CD14-positive monocyte (primary cell): ENCODE measurements at regions not wholly inside any gene's neighbourhood (a gene's known extent, or its start where the extent isn't known, plus 50 kb on each side); places are given as distances from the start of the nearest gene placed in this dataset.
"Not testable (repeated sequence)": the region's sequence is repeated elsewhere in the genome, so short reads cannot be mapped to it uniquely, and the experiment has no call there.

ENCODE experiments used
- DNase-seq, 3 donors: peaks; one replicate each; pipeline ENCODE4 v3.0.0-alpha.2; 2011 to 2022
- H2AFZ ChIP-seq: 2 replicates; pipeline ENCODE4 v1.6.0; 2012; ENCODE audit warnings: mild to moderate bottlenecking, low read depth, low read length, inconsistent platforms; ENCODE audit not compliant: insufficient read depth, poor library complexity, severe bottlenecking
- H3K27ac ChIP-seq, 2 donors: 1 replicate in 1 of 2; 2 replicates in 1 of 2; pipeline ENCODE4 v1.5.1; 2012 to 2013; ENCODE audit warnings: low read length in 2 of 2, control low read depth in 1 of 2, inconsistent platforms in 1 of 2, low read depth in 1 of 2, mild to moderate bottlenecking in 1 of 2
- H3K27me3 ChIP-seq, 2 donors: one replicate each; pipeline versions ENCODE4 v1.6.0 to v1.6.1; 2011 to 2013; ENCODE audit warnings: low read length in 2 of 2; ENCODE audit not compliant: control insufficient read depth in 2 of 2, insufficient read depth in 2 of 2
- H3K36me3 ChIP-seq, 2 donors: replicated peaks in 1 of 2; 1 replicate in 1 of 2; 2 replicates in 1 of 2; pipeline versions ENCODE4 v1.5.1 to v1.6.1; 2012 to 2013; ENCODE audit warnings: low read length in 2 of 2, control low read depth in 1 of 2, inconsistent platforms in 1 of 2, mild to moderate bottlenecking in 1 of 2; ENCODE audit not compliant: insufficient read depth in 2 of 2, control insufficient read depth in 1 of 2
- H3K4me1 ChIP-seq, 2 donors: 1 replicate in 1 of 2; 2 replicates in 1 of 2; pipeline versions ENCODE4 v1.5.1 to v1.6.1; 2012 to 2013; ENCODE audit warnings: low read length in 2 of 2, control low read depth in 1 of 2, inconsistent platforms in 1 of 2, mild to moderate bottlenecking in 1 of 2, moderate library complexity in 1 of 2; ENCODE audit not compliant: insufficient read depth in 2 of 2, control insufficient read depth in 1 of 2
- H3K4me2 ChIP-seq: replicated peaks from 2 replicates; pipeline ENCODE3; 2012; ENCODE audit warnings: low read length, moderate library complexity, mild to moderate bottlenecking; ENCODE audit not compliant: poor library complexity, severe bottlenecking; ENCODE audit errors: extremely low read depth
- H3K4me3 ChIP-seq, 3 experiments: fragments of 200-600 bp in 1 of 3; sonication (generic) in 1 of 3; replicated peaks in 1 of 3; 1 replicate in 2 of 3; 2 replicates in 1 of 3; pipeline ENCODE4 v1.5.1; 2011 to 2013; ENCODE audit warnings: low read length in 3 of 3, mild to moderate bottlenecking in 3 of 3, control low read depth in 2 of 3, low read depth in 2 of 3, inconsistent platforms in 1 of 3, moderate library complexity in 1 of 3
- H3K79me2 ChIP-seq: 2 replicates; pipeline ENCODE4 v1.6.0; 2012; ENCODE audit warnings: mild to moderate bottlenecking, control low read depth, inconsistent platforms, low read length, moderate library complexity; ENCODE audit not compliant: insufficient read depth
- H3K9ac ChIP-seq: 2 replicates; pipeline ENCODE4 v1.6.0; 2017; ENCODE audit warnings: low read length, mild to moderate bottlenecking; ENCODE audit not compliant: insufficient read depth, poor library complexity, severe bottlenecking
- H3K9me3 ChIP-seq, 2 donors: replicated peaks in 1 of 2; 1 replicate in 1 of 2; 2 replicates in 1 of 2; pipeline versions ENCODE4 v1.5.1 to v1.6.1; 2012 to 2013; ENCODE audit warnings: low read length in 2 of 2, control low read depth in 1 of 2; ENCODE audit not compliant: control insufficient read depth in 1 of 2, insufficient read depth in 1 of 2
- H4K20me1 ChIP-seq: 2 replicates; pipeline ENCODE4 v1.6.0; 2012; ENCODE audit warnings: mild to moderate bottlenecking, low read length, control low read depth, moderate library complexity; ENCODE audit not compliant: insufficient read depth
- H3K27ac Mint-ChIP-seq, 7 donors: one replicate each; pipeline ENCODE4 v1.8.0; 2020; ENCODE audit warnings: mild to moderate bottlenecking in 7 of 7, mixed read lengths in 7 of 7, moderate library complexity in 6 of 7, inconsistent platforms in 2 of 7
- H3K27me3 Mint-ChIP-seq, 3 donors: one replicate each; pipeline ENCODE4 v1.8.0; 2021 to 2022; ENCODE audit warnings: low read depth in 3 of 3, mild to moderate bottlenecking in 3 of 3, mixed read lengths in 3 of 3, moderate library complexity in 3 of 3, inconsistent platforms in 1 of 3
- H3K36me3 Mint-ChIP-seq, 2 donors: one replicate each; pipeline ENCODE4 v1.8.0; 2020; ENCODE audit warnings: mixed read lengths in 2 of 2, inconsistent platforms in 1 of 2, mild to moderate bottlenecking in 1 of 2
- H3K4me1 Mint-ChIP-seq: one replicate; pipeline ENCODE4 v1.8.0; 2020; ENCODE audit warnings: mild to moderate bottlenecking, mixed read lengths
- H3K4me3 Mint-ChIP-seq, 2 donors: one replicate each; pipeline ENCODE4 v1.8.0; 2020; ENCODE audit warnings: mild to moderate bottlenecking in 2 of 2, mixed read lengths in 2 of 2, moderate library complexity in 1 of 2
- H3K9me3 Mint-ChIP-seq, 7 donors: one replicate each; pipeline ENCODE4 v1.8.0; 2020 to 2022; ENCODE audit warnings: mixed read lengths in 7 of 7, mild to moderate bottlenecking in 6 of 7, moderate library complexity in 6 of 7, inconsistent platforms in 2 of 7
- WGBS: methylation state at CpG from one replicate; pipeline ENCODE4 v1.1.5; 2013; ENCODE audit warnings: missing lambda C conversion rate; ENCODE audit not compliant: insufficient coverage; 5-methylcytosine and 5-hydroxymethylcytosine counted together
- intact Hi-C, 2 donors: fragments of 100-400 bp; cut with micrococcal nuclease; formaldehyde crosslinking; loops; one replicate each; pipeline versions ENCODE4 v1.15.0 to v1.15.1; 2023
- TF ChIP-seq, protein P1 (sequence below): fragments of 200-600 bp; IDR thresholded peaks from one replicate; pipeline ENCODE4 v1.8.0; 2022; ENCODE audit warnings: antibody characterized with exemption, mild to moderate bottlenecking

DNA sequence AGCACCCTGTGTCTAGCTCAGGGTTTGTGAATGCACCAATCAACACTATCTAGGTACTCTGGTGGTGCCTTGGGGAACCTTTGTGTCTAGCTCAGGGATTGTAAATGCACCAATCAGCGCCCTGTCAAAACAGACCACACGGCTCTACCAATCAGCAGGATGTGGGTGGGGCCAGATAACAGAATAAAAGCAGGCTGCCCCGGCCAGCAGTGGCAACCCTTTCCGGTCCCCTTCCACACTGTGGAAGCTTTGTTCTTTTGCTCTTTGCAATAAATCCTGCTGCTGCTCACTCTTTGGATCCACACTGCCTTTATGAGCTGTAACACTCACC lies 138.4 kb downstream of the RFX6 start:
- H3K9me3 ChIP-seq = peaks cover 0 to 11% of the 10 kb centered on the region in 2 donors
- H3K27me3 ChIP-seq, H3K4me3 Mint-ChIP-seq, H3K27ac ChIP-seq, H3K79me2 ChIP-seq, H3K36me3 ChIP-seq, H3K4me1 Mint-ChIP-seq, H3K27me3 Mint-ChIP-seq, H3K36me3 Mint-ChIP-seq, H3K4me2 ChIP-seq, intact Hi-C loops, DNase-seq, H4K20me1 ChIP-seq, H3K27ac Mint-ChIP-seq, H2AFZ ChIP-seq, H3K9ac ChIP-seq, H3K4me1 ChIP-seq, H3K4me3 ChIP-seq: not testable (repeated sequence)
- peaks cover 3 to 12% (median 7%) of the 10 kb centered on the region in 7 donors for H3K9me3 Mint-ChIP-seq
- WGBS = no CpG with 5 or more reads among the region's 4 CpGs

DNA sequence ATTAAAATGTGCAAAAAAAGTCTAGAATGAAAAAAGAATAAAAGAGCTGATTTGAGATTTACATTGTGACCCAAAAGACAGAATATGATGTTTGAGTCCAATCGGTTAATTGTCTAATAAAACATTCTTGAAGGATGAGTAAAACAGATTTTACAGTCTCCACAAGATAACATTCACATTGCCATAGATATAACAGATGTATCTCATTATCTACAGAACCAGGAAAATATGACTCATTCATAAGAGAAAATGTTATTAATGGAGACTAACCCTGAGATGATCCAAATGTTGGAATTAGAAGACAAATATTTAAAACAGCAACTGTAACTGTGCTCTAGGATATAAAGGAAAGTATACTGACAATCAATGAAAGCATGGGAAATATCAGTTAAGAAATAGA lies 141.7 kb downstream of the RFX6 start:
- H3K36me3 ChIP-seq = no peaks in the 10 kb centered on the region
- H3K9me3 Mint-ChIP-seq = peaks cover 3 to 12% (median 5%) of the 10 kb centered on the region in 7 donors
- peaks cover 0 to 11% of the 10 kb centered on the region in 2 donors for H3K9me3 ChIP-seq
- H3K36me3 Mint-ChIP-seq = no peaks in the 10 kb centered on the region
- H3K27ac ChIP-seq = no peak overlapping the region
- H3K4me3 ChIP-seq = no peak overlapping the region
- no peak overlapping the region for H3K4me2 ChIP-seq
- TF ChIP-seq, protein P1, sequence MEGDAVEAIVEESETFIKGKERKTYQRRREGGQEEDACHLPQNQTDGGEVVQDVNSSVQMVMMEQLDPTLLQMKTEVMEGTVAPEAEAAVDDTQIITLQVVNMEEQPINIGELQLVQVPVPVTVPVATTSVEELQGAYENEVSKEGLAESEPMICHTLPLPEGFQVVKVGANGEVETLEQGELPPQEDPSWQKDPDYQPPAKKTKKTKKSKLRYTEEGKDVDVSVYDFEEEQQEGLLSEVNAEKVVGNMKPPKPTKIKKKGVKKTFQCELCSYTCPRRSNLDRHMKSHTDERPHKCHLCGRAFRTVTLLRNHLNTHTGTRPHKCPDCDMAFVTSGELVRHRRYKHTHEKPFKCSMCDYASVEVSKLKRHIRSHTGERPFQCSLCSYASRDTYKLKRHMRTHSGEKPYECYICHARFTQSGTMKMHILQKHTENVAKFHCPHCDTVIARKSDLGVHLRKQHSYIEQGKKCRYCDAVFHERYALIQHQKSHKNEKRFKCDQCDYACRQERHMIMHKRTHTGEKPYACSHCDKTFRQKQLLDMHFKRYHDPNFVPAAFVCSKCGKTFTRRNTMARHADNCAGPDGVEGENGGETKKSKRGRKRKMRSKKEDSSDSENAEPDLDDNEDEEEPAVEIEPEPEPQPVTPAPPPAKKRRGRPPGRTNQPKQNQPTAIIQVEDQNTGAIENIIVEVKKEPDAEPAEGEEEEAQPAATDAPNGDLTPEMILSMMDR = no peak
- no peaks in the 10 kb centered on the region for H3K27me3 Mint-ChIP-seq
- H3K27ac Mint-ChIP-seq = no peak overlapping the region
- H4K20me1 ChIP-seq = no peaks in the 10 kb centered on the region
- no peak overlapping the region for H2AFZ ChIP-seq
- no peak for DNase-seq
- H3K4me1 ChIP-seq = no peaks in the 10 kb centered on the region
- H3K4me3 Mint-ChIP-seq = no peak overlapping the region
- H3K27me3 ChIP-seq = no peaks in the 10 kb centered on the region
- no peaks in the 10 kb centered on the region for H3K79me2 ChIP-seq
- H3K4me1 Mint-ChIP-seq = no peaks in the 10 kb centered on the region
- H3K9ac ChIP-seq = no peak overlapping the region
- WGBS = no CpG with 5 or more reads among the region's 1 CpG
- intact Hi-C loops = no loop called here
